Sigmoid colon (tissue), 4 donors: ENCODE measurements at regions not wholly inside any gene's neighbourhood (a gene's known extent, or its start where the extent isn't known, plus 50 kb on each side); places are given as distances from the start of the nearest gene placed in this dataset.

ENCODE experiments used
- EP300 ChIP-seq, 4 donors: sonication (generic); formaldehyde crosslinking; IDR thresholded peaks; one replicate each; pipeline ENCODE4 v1.6.1; 2017; ENCODE audit warnings: antibody characterized with exemption in 4 of 4
- POLR2A ChIP-seq, 2 donors: fragments of 450-650 bp; IDR thresholded peaks; one replicate each; pipeline ENCODE4 v1.6.1; 2016; ENCODE audit warnings: antibody characterized with exemption in 2 of 2, mild to moderate bottlenecking in 2 of 2, moderate library complexity in 2 of 2
- TF ChIP-seq, protein P1 (sequence below), 4 experiments: fragments of 450-650 bp in 3 of 4; fragments of 200-600 bp in 1 of 4; IDR thresholded peaks; one replicate each; pipeline ENCODE4 v1.5.1; 2016 to 2019; ENCODE audit warnings: antibody characterized with exemption in 4 of 4, mild to moderate bottlenecking in 3 of 4, moderate library complexity in 2 of 4

DNA sequence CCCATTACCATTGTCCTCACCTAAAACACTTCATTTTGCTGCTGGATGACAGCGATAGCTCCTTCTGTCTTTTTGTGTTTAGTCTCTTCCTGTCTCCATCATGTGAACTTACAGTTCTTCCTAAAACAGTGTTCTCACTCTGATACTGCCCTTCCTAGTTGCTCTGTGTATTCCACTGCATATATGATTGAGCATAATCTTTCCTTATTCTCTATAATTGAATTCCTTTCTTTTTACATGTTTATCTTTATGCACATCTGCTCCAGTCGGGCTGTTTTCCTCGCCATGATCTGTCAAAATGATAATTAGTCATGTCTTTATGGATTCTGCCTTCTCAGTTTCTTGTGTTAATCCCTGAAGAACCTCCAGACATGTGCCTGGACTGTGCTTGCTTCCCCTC is 405.1 kb upstream of the SEMA6D start:
- TF ChIP-seq POLR2A (IDR thresholded peaks at IDR 0.05) (no peak), EP300 (IDR thresholded peaks at IDR 0.05) (no peak)
- TF ChIP-seq, protein P1, sequence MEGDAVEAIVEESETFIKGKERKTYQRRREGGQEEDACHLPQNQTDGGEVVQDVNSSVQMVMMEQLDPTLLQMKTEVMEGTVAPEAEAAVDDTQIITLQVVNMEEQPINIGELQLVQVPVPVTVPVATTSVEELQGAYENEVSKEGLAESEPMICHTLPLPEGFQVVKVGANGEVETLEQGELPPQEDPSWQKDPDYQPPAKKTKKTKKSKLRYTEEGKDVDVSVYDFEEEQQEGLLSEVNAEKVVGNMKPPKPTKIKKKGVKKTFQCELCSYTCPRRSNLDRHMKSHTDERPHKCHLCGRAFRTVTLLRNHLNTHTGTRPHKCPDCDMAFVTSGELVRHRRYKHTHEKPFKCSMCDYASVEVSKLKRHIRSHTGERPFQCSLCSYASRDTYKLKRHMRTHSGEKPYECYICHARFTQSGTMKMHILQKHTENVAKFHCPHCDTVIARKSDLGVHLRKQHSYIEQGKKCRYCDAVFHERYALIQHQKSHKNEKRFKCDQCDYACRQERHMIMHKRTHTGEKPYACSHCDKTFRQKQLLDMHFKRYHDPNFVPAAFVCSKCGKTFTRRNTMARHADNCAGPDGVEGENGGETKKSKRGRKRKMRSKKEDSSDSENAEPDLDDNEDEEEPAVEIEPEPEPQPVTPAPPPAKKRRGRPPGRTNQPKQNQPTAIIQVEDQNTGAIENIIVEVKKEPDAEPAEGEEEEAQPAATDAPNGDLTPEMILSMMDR (IDR thresholded peaks at IDR 0.05), result no peak
